ENCODE measurements at regions not wholly inside any gene's neighbourhood (a gene's known extent, or its start where the extent isn't known, plus 50 kb on each side); places are given as distances from the start of the nearest gene placed in this dataset.

- TF ChIP-seq ZNF274 (IDR thresholded peaks at IDR 0.05; ENCODE audit: borderline replicate concordance, extremely low read depth, low read length): no peak
- no peak for TF ChIP-seq HDAC2 (IDR thresholded peaks at IDR 0.05; ENCODE audit: borderline replicate concordance in 1 of 2, low read depth in 2 of 2, low read length in 2 of 2)
- TF ChIP-seq CTCF (IDR thresholded peaks at IDR 0.05; ENCODE audit: control extremely low read depth in 1 of 3, insufficient read depth in 1 of 3, low read depth in 1 of 3, low read length in 3 of 3): no peak
Measured at GRCh38 chr13:26836626-26837025, 76.0 kb upstream of the GPR12 start.

All from H1 (cell line).